PC-3 (cell line): ENCODE measurements at regions not wholly inside any gene's neighbourhood (a gene's known extent, or its start where the extent isn't known, plus 50 kb on each side); places are given as distances from the start of the nearest gene placed in this dataset.
"Not testable (repeated sequence)": the region's sequence is repeated elsewhere in the genome, so short reads cannot be mapped to it uniquely, and the experiment has no call there.

ENCODE experiments used
- ATAC-seq: fragments of 200-7000 bp; cut with Tn5 transposase; 2 replicates; pipeline ENCODE4 v1.9.1; 2020; ENCODE audit warnings: mild to moderate bottlenecking, moderate library complexity
- BruUV-seq: library from RNA; stranded (reverse); fragments of 400-500 nt; replicated peaks from 2 replicates; lab custom pipeline; 2021; lab: Mats Ljungman, UMichigan
- CTCF ChIA-PET: fragments of 300-600 bp; sonication (Branson Sonifier 250); formaldehyde crosslinking; loops from one replicate; lab custom pipeline; 2022; ENCODE audit warnings: antibody characterized with exemption; lab: Charles Lee
- POLR2A ChIA-PET: fragments of 300-600 bp; sonication (Branson Sonifier 250); formaldehyde crosslinking; loops from one replicate; lab custom pipeline; 2022; ENCODE audit warnings: antibody characterized with exemption; ENCODE audit not compliant: unreplicated experiment; lab: Charles Lee
- DNase-seq: peaks from one replicate; pipeline ENCODE4 v3.0.0-alpha.2; 2015
- H2AFZ ChIP-seq: fragments of 300-600 bp; sonication (generic); 2 replicates; pipeline ENCODE4 v1.6.0; 2016; ENCODE audit warnings: antibody characterized with exemption, low read length
- H3F3A ChIP-seq: fragments of 300-600 bp; sonication (generic); one replicate; pipeline ENCODE4 v1.6.0; 2017; ENCODE audit warnings: antibody characterized with exemption, low read length, control low read depth, mild to moderate bottlenecking; ENCODE audit not compliant: unreplicated experiment
- H3K27ac ChIP-seq: fragments of 300-600 bp; sonication (generic); 2 replicates; pipeline ENCODE4 v1.5.1; 2016; ENCODE audit warnings: mild to moderate bottlenecking, low read length
- H3K27me3 ChIP-seq: fragments of 300-600 bp; sonication (generic); 2 replicates; pipeline ENCODE4 v1.6.1; 2016; ENCODE audit warnings: low read length, mixed read lengths
- H3K36me3 ChIP-seq: fragments of 300-600 bp; sonication (generic); 2 replicates; pipeline ENCODE4 v1.6.1; 2016; ENCODE audit warnings: low read depth, mixed run types, low read length, mixed read lengths
- H3K4me1 ChIP-seq: fragments of 300-600 bp; sonication (generic); 2 replicates; pipeline ENCODE4 v1.5.1; 2016; ENCODE audit warnings: low read length; ENCODE audit not compliant: insufficient read depth
- H3K4me2 ChIP-seq: fragments of 300-600 bp; sonication (generic); 2 replicates; pipeline ENCODE4 v1.6.0; 2016; ENCODE audit warnings: low read length
- H3K4me3 ChIP-seq: fragments of 300-600 bp; sonication (generic); 2 replicates; pipeline ENCODE4 v1.5.1; 2016; ENCODE audit warnings: mild to moderate bottlenecking, low read length, mixed read lengths
- H3K79me2 ChIP-seq: fragments of 300-600 bp; sonication (generic); 2 replicates; pipeline ENCODE4 v1.6.1; 2017; ENCODE audit warnings: low read length, mixed read lengths
- H3K9ac ChIP-seq: fragments of 300-600 bp; sonication (generic); 2 replicates; pipeline ENCODE4 v1.6.0; 2016; ENCODE audit warnings: mild to moderate bottlenecking, low read length
- H3K9me2 ChIP-seq: fragments of 300-600 bp; sonication (generic); replicated peaks from 2 replicates; pipeline ENCODE4 v1.6.1; 2016; ENCODE audit warnings: mixed run types, low read length, mixed read lengths
- H3K9me3 ChIP-seq: fragments of 300-600 bp; sonication (generic); 2 replicates; pipeline ENCODE4 v1.6.1; 2016; ENCODE audit warnings: low read length, mixed read lengths
- H4K20me1 ChIP-seq: fragments of 300-600 bp; sonication (generic); 2 replicates; pipeline ENCODE4 v1.6.1; 2016; ENCODE audit warnings: low read length, mixed read lengths
- intact Hi-C: fragments of 100-400 bp; cut with micrococcal nuclease; formaldehyde crosslinking; loops from 2 replicates; pipeline ENCODE4 v1.9.0; 2023

DNA sequence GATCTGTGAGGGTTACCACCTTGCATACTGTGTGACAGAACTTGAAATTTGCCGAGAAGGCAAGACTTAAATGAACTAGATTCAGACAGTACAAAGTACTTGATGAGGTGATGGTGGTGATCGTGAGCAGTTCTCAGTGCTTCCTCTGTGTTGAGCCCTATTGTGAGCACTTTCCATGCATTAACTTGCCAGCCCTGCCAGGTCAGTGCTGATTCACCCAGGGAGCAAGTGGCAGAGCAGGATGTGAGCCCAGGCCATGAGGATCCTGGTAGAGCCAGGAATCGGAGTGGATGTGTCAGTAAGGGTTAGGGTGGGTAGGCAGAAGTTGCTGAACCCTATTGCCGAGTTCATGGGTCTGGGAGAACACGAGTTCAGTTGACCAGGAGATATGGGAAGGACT, 4545.7 kb upstream of the TPTE start:
- H3K27me3 ChIP-seq, H3K4me2 ChIP-seq, H3K36me3 ChIP-seq, POLR2A ChIA-PET, H3K27ac ChIP-seq, H3K4me3 ChIP-seq, H3K9me3 ChIP-seq, H3K9ac ChIP-seq, BruUV-seq, ATAC-seq, H3K79me2 ChIP-seq, H2AFZ ChIP-seq, H3F3A ChIP-seq, intact Hi-C loops, H3K9me2 ChIP-seq, H3K4me1 ChIP-seq, H4K20me1 ChIP-seq, CTCF ChIA-PET, DNase-seq: not testable (repeated sequence)

DNA sequence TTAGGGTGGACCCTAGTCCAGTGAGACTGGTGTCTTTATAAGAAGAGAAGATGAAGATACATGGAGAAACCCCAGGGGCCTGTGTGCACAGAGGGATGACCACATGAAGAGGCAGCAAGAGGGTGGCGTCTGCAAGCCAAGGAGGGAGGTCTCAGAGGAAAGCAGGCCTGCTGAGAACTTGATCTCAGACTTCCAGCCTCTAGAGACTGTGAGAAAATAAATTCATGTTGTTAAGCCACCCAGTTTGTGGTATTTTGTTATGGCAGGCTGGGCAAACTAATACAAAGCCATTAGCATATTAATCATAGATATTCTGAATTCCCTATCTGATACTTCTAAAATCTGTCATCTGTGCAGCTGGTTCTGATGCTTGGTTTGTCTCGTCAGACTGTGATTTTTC, 4523.8 kb upstream of the TPTE start:
- ATAC-seq, H3K9me2 ChIP-seq, H3K4me1 ChIP-seq, BruUV-seq, H2AFZ ChIP-seq, H3K4me3 ChIP-seq, H3K4me2 ChIP-seq, intact Hi-C loops, H3F3A ChIP-seq, POLR2A ChIA-PET, H3K9ac ChIP-seq, H3K27me3 ChIP-seq, H3K27ac ChIP-seq, CTCF ChIA-PET, H3K9me3 ChIP-seq, H4K20me1 ChIP-seq, H3K79me2 ChIP-seq, H3K36me3 ChIP-seq, DNase-seq: not testable (repeated sequence)

DNA sequence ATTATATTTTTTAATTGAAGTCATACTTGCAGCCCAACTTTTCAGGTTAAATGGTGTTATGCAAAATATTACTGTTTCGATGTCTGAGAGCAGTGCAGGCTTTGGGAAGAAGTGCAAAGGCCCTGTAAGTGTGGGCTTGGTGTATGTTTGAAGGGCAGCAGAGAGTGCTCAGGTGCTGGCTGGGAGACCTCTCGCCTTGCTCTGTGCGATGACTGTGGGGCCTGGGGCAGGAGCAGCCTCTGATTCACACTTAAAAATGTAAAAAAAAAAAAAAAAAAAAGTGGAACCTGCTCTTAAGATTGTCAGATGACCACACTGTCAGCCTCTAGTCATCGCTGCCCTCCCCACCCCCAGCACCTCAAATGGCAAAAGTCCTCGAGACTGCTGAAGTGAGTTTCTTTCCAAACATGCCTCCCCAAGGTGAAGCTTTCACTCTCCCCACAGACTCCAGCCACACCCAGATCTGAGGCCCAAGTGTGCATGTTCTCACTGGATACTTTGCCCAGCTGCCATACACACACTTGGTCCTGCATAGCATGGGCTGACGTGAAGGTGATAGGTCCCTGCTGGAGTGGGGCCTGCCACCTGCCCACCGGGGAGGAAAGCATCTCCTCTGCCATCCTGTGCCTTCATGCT, 4505.8 kb upstream of the TPTE start:
- H3K36me3 ChIP-seq, H3F3A ChIP-seq, H2AFZ ChIP-seq, H3K27ac ChIP-seq, H3K4me2 ChIP-seq, H4K20me1 ChIP-seq, H3K4me1 ChIP-seq, CTCF ChIA-PET, DNase-seq, H3K4me3 ChIP-seq, H3K79me2 ChIP-seq, H3K27me3 ChIP-seq, intact Hi-C loops, H3K9ac ChIP-seq, POLR2A ChIA-PET, H3K9me3 ChIP-seq, BruUV-seq, H3K9me2 ChIP-seq: not testable (repeated sequence)
- ATAC-seq, result peak; percentile 65

DNA sequence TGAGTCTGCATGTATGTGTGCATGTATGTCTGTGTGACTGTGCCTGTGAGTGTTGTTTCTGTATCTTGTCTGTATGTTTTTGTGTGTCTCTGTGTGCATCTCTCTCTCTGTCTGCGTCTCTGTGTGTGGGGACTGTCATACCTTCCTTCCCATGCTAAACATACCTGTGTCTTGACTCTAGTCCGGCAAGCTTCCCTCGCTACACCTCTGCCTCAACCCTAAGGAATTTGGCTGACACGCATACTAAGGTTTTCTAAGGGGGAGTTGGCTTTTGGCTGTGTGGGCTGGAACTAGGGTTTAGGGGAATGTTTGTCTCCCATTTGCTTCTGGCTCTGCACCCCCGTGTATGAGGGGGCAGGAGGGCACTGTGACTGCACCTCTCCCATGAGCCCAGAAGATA, 4500.9 kb upstream of the TPTE start:
- H3K4me1 ChIP-seq, POLR2A ChIA-PET, H2AFZ ChIP-seq, DNase-seq, H3K36me3 ChIP-seq, H3K9me2 ChIP-seq, H3K9ac ChIP-seq, H3K27me3 ChIP-seq, H3K4me2 ChIP-seq, intact Hi-C loops, H3F3A ChIP-seq, H3K27ac ChIP-seq, BruUV-seq, H4K20me1 ChIP-seq, H3K9me3 ChIP-seq, H3K79me2 ChIP-seq, H3K4me3 ChIP-seq, CTCF ChIA-PET: not testable (repeated sequence)
- ATAC-seq, result peak; percentile 44

DNA sequence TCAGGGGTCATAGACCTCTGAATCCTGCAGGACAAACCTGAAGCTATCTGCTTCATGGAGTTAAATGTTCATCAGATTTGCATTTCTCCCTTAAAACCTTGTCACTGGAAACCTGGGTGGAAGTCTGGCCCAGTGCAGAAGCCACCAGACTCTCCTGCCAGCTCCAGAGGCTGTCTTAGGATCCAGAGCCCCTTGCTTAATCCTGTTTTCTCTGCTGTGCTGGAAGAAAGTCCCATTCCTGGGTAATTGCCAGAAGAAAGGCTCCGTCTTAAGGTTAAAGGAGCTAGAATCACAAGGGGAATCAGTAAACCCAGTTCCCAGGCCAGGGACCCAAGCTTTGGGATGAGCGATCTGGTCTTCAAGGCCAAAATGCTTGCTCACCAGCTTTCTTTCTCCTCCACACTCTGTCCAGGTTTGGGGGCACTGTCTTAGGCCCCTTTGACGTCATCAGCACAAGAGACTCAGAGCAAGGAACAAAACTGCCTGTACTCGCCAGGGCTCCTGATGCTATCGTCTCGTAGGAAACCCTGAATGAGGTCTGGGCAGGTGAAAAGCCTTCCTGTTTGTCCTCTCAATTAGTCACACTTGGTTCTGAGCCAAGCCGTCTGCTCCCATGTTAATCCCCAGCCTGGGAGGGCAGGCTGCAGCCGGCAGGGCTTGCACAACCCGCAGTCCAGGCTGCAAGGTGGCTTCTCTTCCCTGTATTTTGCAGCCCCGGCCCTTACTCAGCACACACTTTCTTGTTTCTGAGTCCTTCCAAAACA, 4500.2 kb upstream of the TPTE start:
- H3K79me2 ChIP-seq, H3K4me2 ChIP-seq, H3K9ac ChIP-seq, H4K20me1 ChIP-seq, H3K36me3 ChIP-seq, H3K27me3 ChIP-seq, POLR2A ChIA-PET, intact Hi-C loops, H3F3A ChIP-seq, H3K4me3 ChIP-seq, H3K9me3 ChIP-seq, CTCF ChIA-PET, H3K27ac ChIP-seq, DNase-seq, H2AFZ ChIP-seq, H3K9me2 ChIP-seq, H3K4me1 ChIP-seq: not testable (repeated sequence)
- TSS peak; percentile 89 for BruUV-seq
- ATAC-seq, result peak; percentile 82

DNA sequence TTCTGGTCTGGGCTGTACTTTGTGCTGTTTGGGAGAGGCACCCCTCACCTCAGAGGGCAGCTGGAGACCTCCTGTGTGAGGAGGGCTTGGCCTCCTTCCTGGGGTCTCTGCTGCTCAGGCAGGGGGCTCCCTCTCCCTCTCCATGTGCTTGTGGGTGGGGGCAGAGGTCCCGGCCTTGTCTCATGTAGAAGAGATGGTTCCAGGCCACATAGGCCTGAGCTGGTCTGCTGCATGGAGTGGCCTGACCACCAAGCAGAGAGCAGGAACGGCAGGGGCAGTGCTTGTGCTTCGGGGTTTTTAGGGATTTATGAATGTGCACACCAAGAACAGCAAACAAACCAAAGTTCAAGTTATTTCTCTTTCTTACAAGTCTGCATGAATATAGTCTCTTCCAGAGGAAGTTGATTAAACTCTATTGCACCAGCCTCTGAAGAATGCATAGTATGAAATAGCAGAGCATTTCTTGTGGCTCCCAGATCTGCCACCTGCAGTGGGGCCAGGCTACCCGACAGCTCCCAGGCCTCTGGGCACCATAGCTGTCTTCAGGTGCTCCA, 4499.6 kb upstream of the TPTE start:
- DNase-seq, H3K4me2 ChIP-seq, H3K9me3 ChIP-seq, H3K27ac ChIP-seq, CTCF ChIA-PET, H3K9me2 ChIP-seq, H3F3A ChIP-seq, BruUV-seq, POLR2A ChIA-PET, H3K4me3 ChIP-seq, intact Hi-C loops, H2AFZ ChIP-seq, H3K27me3 ChIP-seq, H3K9ac ChIP-seq, H3K36me3 ChIP-seq, H4K20me1 ChIP-seq, H3K79me2 ChIP-seq, H3K4me1 ChIP-seq: not testable (repeated sequence)
- ATAC-seq, result peak; percentile 10
